HG03432 (cell line): ENCODE measurements at regions not wholly inside any gene's neighbourhood (a gene's known extent, or its start where the extent isn't known, plus 50 kb on each side); places are given as distances from the start of the nearest gene placed in this dataset.
"Not testable (repeated sequence)": the region's sequence is repeated elsewhere in the genome, so short reads cannot be mapped to it uniquely, and the experiment has no call there.

Source experiments
- ATAC-seq: cut with Tn5 transposase; IDR thresholded peaks from one replicate; pipeline ENCODE4 v1.9.1; 2021; ENCODE audit warnings: mild to moderate bottlenecking, moderate library complexity; ENCODE audit not compliant: unreplicated experiment

GRCh38 chr12:19819231-19819630, 379.9 kb downstream of the AEBP2 start:
- ATAC-seq: no peak

GRCh38 chr12:19822476-19822875, 383.2 kb downstream of the AEBP2 start:
- no peak for ATAC-seq

GRCh38 chr12:19823326-19823725, 384.0 kb downstream of the AEBP2 start:
- not testable (repeated sequence) for ATAC-seq

- no peak for ATAC-seq
Observed at GRCh38 chr12:19826980-19827550, 387.8 kb downstream of the AEBP2 start.

GRCh38 chr12:19829100-19829853, 390.0 kb downstream of the AEBP2 start:
- no peak for ATAC-seq

GRCh38 chr12:19830446-19830845, 391.2 kb downstream of the AEBP2 start:
- ATAC-seq: peak; percentile 34

- peak; percentile 56 for ATAC-seq
Observed at GRCh38 chr12:19833775-19834501, 394.6 kb downstream of the AEBP2 start.

- ATAC-seq: no peak
Observed at GRCh38 chr12:19834592-19834991, 395.3 kb downstream of the AEBP2 start.

GRCh38 chr12:19836056-19836455, 396.8 kb downstream of the AEBP2 start:
- ATAC-seq: no peak

- ATAC-seq: no peak
Observed at GRCh38 chr12:19836456-19836855, 397.2 kb downstream of the AEBP2 start.

GRCh38 chr12:19837543-19837942, 398.3 kb downstream of the AEBP2 start:
- no peak for ATAC-seq

- no peak for ATAC-seq
Observed at GRCh38 chr12:19841451-19841850, 402.2 kb downstream of the AEBP2 start.

GRCh38 chr12:19842116-19842515, 402.8 kb downstream of the AEBP2 start:
- no peak for ATAC-seq

- ATAC-seq: no peak
Observed at GRCh38 chr12:19844224-19844623, 404.9 kb downstream of the AEBP2 start.

GRCh38 chr12:19846574-19846973, 407.3 kb downstream of the AEBP2 start:
- ATAC-seq: no peak

- ATAC-seq: peak; percentile 76
Observed at GRCh38 chr12:19847294-19848059, 408.2 kb downstream of the AEBP2 start.

GRCh38 chr12:19848421-19848820, 409.1 kb downstream of the AEBP2 start:
- no peak for ATAC-seq

GRCh38 chr12:19849208-19849607, 409.9 kb downstream of the AEBP2 start:
- ATAC-seq: no peak

- no peak for ATAC-seq
Observed at GRCh38 chr12:19850346-19851065, 411.2 kb downstream of the AEBP2 start.

GRCh38 chr12:19852100-19852855, 413.0 kb downstream of the AEBP2 start:
- ATAC-seq: no peak
